Gastroesophageal sphincter (tissue), 4 donors: ENCODE measurements at regions not wholly inside any gene's neighbourhood (a gene's known extent, or its start where the extent isn't known, plus 50 kb on each side); places are given as distances from the start of the nearest gene placed in this dataset.

ENCODE experiments used
- ATAC-seq: fragments of 150-250 bp; one replicate; pipeline ENCODE4 v1.9.1; 2016; ENCODE audit warnings: mild to moderate bottlenecking, moderate library complexity
- H3K27ac ChIP-seq, 4 donors: fragments of 200-600 bp; sonication (generic) in 3 of 4; 1 replicate in 3 of 4; 2 replicates in 1 of 4; pipeline ENCODE4 v1.5.1; 2016 to 2019
- H3K27me3 ChIP-seq: fragments of 200-600 bp; sonication (generic); one replicate; pipeline ENCODE4 v1.5.1; 2019
- H3K36me3 ChIP-seq, 2 donors: fragments of 200-600 bp; sonication (generic); one replicate each; pipeline ENCODE4 v1.5.1; 2019; ENCODE audit warnings: control low read depth in 1 of 2
- H3K4me1 ChIP-seq, 3 donors: fragments of 200-600 bp; sonication (generic); 1 replicate in 2 of 3; 2 replicates in 1 of 3; pipeline ENCODE4 v1.5.1; 2016 to 2019; ENCODE audit warnings: control low read depth in 2 of 3
- H3K4me3 ChIP-seq, 2 donors: fragments of 200-600 bp; sonication (generic); one replicate each; pipeline ENCODE4 v1.5.1; 2019; ENCODE audit warnings: mild to moderate bottlenecking in 1 of 2, moderate library complexity in 1 of 2
- H3K9me3 ChIP-seq, 3 donors: fragments of 200-600 bp; sonication (generic); one replicate each; pipeline ENCODE4 v1.5.1; 2017 to 2019; ENCODE audit warnings: control low read depth in 2 of 3
- EP300 ChIP-seq: sonication (generic); formaldehyde crosslinking; IDR thresholded peaks from one replicate; pipeline ENCODE4 v1.6.1; 2017; ENCODE audit warnings: antibody characterized with exemption, mild to moderate bottlenecking
- POLR2A ChIP-seq, 2 donors: fragments of 450-650 bp; IDR thresholded peaks; one replicate each; pipeline ENCODE4 v1.6.1; 2017; ENCODE audit warnings: antibody characterized with exemption in 2 of 2, mild to moderate bottlenecking in 2 of 2, moderate library complexity in 1 of 2
- POLR2AphosphoS5 ChIP-seq: sonication (generic); formaldehyde crosslinking; IDR thresholded peaks from one replicate; pipeline ENCODE4 v1.6.1; 2017; ENCODE audit warnings: antibody characterized with exemption
- WGBS, 2 donors: methylation state at CpG; one replicate each; pipeline ENCODE4 v1.1.5; 2018; ENCODE audit warnings: low coverage in 1 of 2; 5-methylcytosine and 5-hydroxymethylcytosine counted together
- TF ChIP-seq, protein P1 (sequence below), 4 experiments: fragments of 200-600 bp in 2 of 4; fragments of 450-650 bp in 2 of 4; sonication (generic) in 1 of 4; IDR thresholded peaks; one replicate each; pipeline ENCODE4 v1.5.1; 2017 to 2019; ENCODE audit warnings: antibody characterized with exemption in 4 of 4, mild to moderate bottlenecking in 2 of 4, moderate library complexity in 2 of 4

- Histone ChIP-seq H3K27ac (no peak overlapping the region), H3K4me3 (no peak overlapping the region), H3K4me1 (no peaks in the 10 kb centered on the region), H3K9me3 (peaks cover 0 to 3% (median 0%) of the 10 kb centered on the region in 3 donors), H3K36me3 (no peaks in the 10 kb centered on the region), H3K27me3 (no peaks in the 10 kb centered on the region)
- no peak for TF ChIP-seq POLR2A (IDR thresholded peaks at IDR 0.05)
- no peak for TF ChIP-seq POLR2AphosphoS5
- TF ChIP-seq, protein P1, sequence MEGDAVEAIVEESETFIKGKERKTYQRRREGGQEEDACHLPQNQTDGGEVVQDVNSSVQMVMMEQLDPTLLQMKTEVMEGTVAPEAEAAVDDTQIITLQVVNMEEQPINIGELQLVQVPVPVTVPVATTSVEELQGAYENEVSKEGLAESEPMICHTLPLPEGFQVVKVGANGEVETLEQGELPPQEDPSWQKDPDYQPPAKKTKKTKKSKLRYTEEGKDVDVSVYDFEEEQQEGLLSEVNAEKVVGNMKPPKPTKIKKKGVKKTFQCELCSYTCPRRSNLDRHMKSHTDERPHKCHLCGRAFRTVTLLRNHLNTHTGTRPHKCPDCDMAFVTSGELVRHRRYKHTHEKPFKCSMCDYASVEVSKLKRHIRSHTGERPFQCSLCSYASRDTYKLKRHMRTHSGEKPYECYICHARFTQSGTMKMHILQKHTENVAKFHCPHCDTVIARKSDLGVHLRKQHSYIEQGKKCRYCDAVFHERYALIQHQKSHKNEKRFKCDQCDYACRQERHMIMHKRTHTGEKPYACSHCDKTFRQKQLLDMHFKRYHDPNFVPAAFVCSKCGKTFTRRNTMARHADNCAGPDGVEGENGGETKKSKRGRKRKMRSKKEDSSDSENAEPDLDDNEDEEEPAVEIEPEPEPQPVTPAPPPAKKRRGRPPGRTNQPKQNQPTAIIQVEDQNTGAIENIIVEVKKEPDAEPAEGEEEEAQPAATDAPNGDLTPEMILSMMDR (IDR thresholded peaks at IDR 0.05), result no peak
- no peak for TF ChIP-seq EP300
- WGBS, 2 donors, result 53 to 67% methylated on average over 1 of the region's 1 CpG
- no peak for ATAC-seq
Observed at GRCh38 chr11:29183301-29183700, 833.5 kb downstream of the KCNA4 start.

GRCh38 chr11:29173660-29174062, 843.2 kb downstream of the KCNA4 start:
- no peak for ATAC-seq

GRCh38 chr11:29171360-29171950, 845.4 kb downstream of the KCNA4 start:
- Histone ChIP-seq H3K36me3 (no peaks in the 10 kb centered on the region), H3K9me3 (no peaks in the 10 kb centered on the region), H3K27me3 (no peaks in the 10 kb centered on the region), H3K4me3 (no peak overlapping the region), H3K27ac (no peak overlapping the region), H3K4me1 (no peaks in the 10 kb centered on the region)
- WGBS, 2 donors, result 71 to 89% methylated on average over 1 of the region's 1 CpG
- no peak for ATAC-seq
- TF ChIP-seq POLR2AphosphoS5, result no peak
- no peak for TF ChIP-seq EP300
- TF ChIP-seq, protein P1 (IDR thresholded peaks at IDR 0.05), result no peak
- TF ChIP-seq POLR2A (IDR thresholded peaks at IDR 0.05), result no peak

More at GRCh38 chr11:29173660-29174062, 843.2 kb downstream of the KCNA4 start:
- H3K4me1 ChIP-seq, result no peaks in the 10 kb centered on the region
- H3K27me3 ChIP-seq, result no peaks in the 10 kb centered on the region
- WGBS, 2 donors, result 6 to 7% methylated on average over 1 of the region's 1 CpG
- no peaks in the 10 kb centered on the region for H3K36me3 ChIP-seq
- no peaks in the 10 kb centered on the region for H3K9me3 ChIP-seq
- no peak overlapping the region for H3K4me3 ChIP-seq
- H3K27ac ChIP-seq, result no peak overlapping the region
- TF ChIP-seq POLR2A (IDR thresholded peaks at IDR 0.05) (no peak), POLR2AphosphoS5 (no peak)
- TF ChIP-seq, protein P1 (IDR thresholded peaks at IDR 0.05), result no peak

GRCh38 chr11:29166306-29166705, 850.5 kb downstream of the KCNA4 start:
- TF ChIP-seq, protein P1 (IDR thresholded peaks at IDR 0.05), result no peak
- TF ChIP-seq POLR2AphosphoS5, result no peak
- TF ChIP-seq POLR2A (IDR thresholded peaks at IDR 0.05), result no peak
- TF ChIP-seq EP300, result no peak
- H3K27ac ChIP-seq, result no peak overlapping the region
- no peaks in the 10 kb centered on the region for H3K27me3 ChIP-seq
- H3K36me3 ChIP-seq, result no peaks in the 10 kb centered on the region
- H3K9me3 ChIP-seq, result no peaks in the 10 kb centered on the region
- 50 to 75% methylated on average over 1 of the region's 1 CpG for WGBS, 2 donors
- H3K4me1 ChIP-seq, result no peaks in the 10 kb centered on the region
- H3K4me3 ChIP-seq, result no peak overlapping the region
- no peak for ATAC-seq

GRCh38 chr11:29163231-29163630, 853.6 kb downstream of the KCNA4 start:
- TF ChIP-seq POLR2A (IDR thresholded peaks at IDR 0.05) (no peak), POLR2AphosphoS5 (no peak), EP300 (no peak)
- TF ChIP-seq, protein P1 (IDR thresholded peaks at IDR 0.05), result no peak
- no peaks in the 10 kb centered on the region for H3K9me3 ChIP-seq
- H3K36me3 ChIP-seq, result no peaks in the 10 kb centered on the region
- H3K27me3 ChIP-seq, result no peaks in the 10 kb centered on the region
- H3K4me3 ChIP-seq, result no peak overlapping the region
- 70 to 86% methylated on average over 2 of the region's 2 CpGs for WGBS, 2 donors
- H3K27ac ChIP-seq, result no peak overlapping the region
- ATAC-seq, result no peak
- no peaks in the 10 kb centered on the region for H3K4me1 ChIP-seq
